ENCODE measurements at regions not wholly inside any gene's neighbourhood (a gene's known extent, or its start where the extent isn't known, plus 50 kb on each side); places are given as distances from the start of the nearest gene placed in this dataset.
"Not testable (repeated sequence)": the region's sequence is repeated elsewhere in the genome, so short reads cannot be mapped to it uniquely, and the experiment has no call there.

DNA sequence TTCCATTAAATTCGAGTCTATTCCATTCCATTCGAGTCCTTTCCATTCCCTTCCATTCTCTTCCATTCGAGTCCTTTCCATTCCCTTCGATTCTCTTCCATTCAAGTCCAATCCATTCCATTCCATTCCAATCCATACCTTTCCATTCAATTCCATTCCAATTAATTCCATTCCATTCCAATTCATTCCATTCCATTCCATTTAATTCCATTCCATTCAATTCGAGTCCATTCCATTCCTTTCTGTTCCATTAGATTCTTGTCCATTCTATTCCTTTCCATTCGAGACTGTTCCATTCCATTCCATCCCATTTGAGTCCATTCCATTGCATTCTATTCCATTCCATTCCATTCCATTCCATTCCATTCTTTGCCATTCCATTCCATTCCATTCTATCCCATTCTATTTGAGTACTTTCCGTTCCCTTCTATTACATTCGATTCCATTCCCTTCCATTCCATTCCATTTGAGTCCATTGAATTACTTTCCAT, 1130.0 kb downstream of the RPIA start:
- no peaks in the 10 kb centered on the region for H3K4me1 ChIP-seq (ENCODE audit: insufficient read depth, low read length)
- no peaks in the 10 kb centered on the region for H3K36me3 ChIP-seq (ENCODE audit: insufficient read depth, low read length)
- H3K9me3 ChIP-seq (ENCODE audit: control insufficient read depth, insufficient read depth, low read length), result peaks cover 28% of the 10 kb centered on the region
- H3K9ac ChIP-seq (ENCODE audit: low read depth, low read length), result no peak overlapping the region

DNA sequence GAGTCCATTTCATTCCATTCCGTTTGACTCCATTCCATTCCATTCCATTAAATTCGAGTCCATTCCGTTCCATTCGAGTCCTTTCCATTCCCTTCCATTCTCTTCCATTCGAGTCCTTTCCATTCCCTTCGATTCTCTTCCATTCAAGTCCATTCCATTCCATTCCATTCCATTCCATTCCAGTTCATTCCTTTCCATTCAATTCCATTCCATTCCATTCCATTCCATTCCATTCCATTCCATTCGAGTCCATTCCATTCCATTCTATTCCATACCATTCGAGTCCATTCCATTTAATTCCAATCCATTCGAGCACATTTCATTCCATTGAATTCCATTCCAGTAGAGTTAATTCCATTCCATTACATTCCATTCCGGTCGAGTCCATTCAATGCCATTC, 1130.9 kb downstream of the RPIA start:
- H3K36me3 ChIP-seq (ENCODE audit: insufficient read depth, low read length); H3K9ac ChIP-seq (ENCODE audit: low read depth, low read length): not testable (repeated sequence)
- H3K9me3 ChIP-seq (ENCODE audit: control insufficient read depth, insufficient read depth, low read length), result peaks cover 32% of the 10 kb centered on the region

DNA sequence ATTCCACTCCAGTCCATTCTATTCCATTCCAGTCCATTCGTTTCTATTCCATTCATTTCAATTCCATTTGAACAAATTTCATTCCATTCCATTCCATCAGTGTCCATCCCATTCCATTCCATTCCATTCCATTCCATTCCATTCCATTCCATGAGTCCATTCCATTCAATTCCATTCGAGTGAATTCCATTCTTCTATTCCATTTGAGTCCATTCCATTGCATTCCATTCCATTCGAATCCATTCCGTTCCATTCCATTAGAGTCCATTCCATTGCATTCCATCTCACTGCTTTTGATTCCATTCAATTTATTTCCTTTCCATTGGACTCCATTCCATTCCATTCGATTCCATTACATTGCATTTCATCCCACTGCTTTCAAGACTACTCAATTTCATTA, 1132.1 kb downstream of the RPIA start:
- H3K9me3 ChIP-seq (ENCODE audit: control insufficient read depth, insufficient read depth, low read length), result peaks cover 28% of the 10 kb centered on the region
- H3K4me1 ChIP-seq (ENCODE audit: insufficient read depth, low read length), result no peaks in the 10 kb centered on the region
- no peaks in the 10 kb centered on the region for H3K36me3 ChIP-seq (ENCODE audit: insufficient read depth, low read length)
- H3K9ac ChIP-seq (ENCODE audit: low read depth, low read length), result no peak overlapping the region

More for the DNA sequence above, 1130.9 kb downstream of the RPIA start:
- H3K4me1 ChIP-seq (ENCODE audit: insufficient read depth, low read length), result not testable (repeated sequence)

DNA sequence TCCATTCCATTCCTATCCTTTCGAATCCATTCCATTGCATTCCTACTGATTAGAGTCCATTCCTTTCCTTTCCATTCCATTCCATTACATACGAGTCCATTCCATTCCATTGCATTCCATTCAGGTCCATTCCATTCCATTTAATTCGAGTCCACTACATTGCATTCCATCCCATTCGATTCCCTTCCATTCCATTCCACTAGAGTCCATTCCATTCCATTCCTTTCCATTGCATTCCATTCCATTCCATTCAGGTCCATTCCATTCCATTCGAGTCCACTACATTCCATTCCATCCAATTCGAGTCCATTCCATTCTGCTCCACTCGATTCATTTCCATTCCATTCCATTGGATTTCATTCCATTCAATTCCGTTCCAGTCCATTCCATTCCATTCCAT, 1133.6 kb downstream of the RPIA start:
- Histone ChIP-seq H3K9me3 (ENCODE audit: control insufficient read depth, insufficient read depth, low read length) (peaks cover 26% of the 10 kb centered on the region), H3K9ac (ENCODE audit: low read depth, low read length) (no peak overlapping the region), H3K4me1 (ENCODE audit: insufficient read depth, low read length) (no peaks in the 10 kb centered on the region), H3K36me3 (ENCODE audit: insufficient read depth, low read length) (no peaks in the 10 kb centered on the region)

DNA sequence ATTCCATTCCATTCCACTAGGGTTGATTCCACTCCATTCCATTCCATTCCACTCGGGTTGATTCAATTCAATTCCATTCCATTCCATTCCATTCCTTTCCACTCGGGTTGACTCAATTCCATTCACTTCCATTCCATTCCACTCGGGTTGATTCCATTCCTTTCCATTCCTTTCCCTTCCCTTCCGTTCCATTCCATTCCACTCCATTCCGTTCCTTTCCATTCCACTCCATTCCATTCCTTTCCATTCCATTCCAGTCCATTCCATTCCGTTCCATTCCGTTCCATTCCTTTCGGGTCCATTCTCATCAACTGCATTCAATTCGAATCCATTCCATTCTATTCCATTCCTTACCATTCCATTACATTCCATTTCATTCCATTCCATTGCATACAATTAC, 1135.3 kb downstream of the RPIA start:
- H3K9ac ChIP-seq (ENCODE audit: low read depth, low read length); H3K4me1 ChIP-seq (ENCODE audit: insufficient read depth, low read length); H3K36me3 ChIP-seq (ENCODE audit: insufficient read depth, low read length): not testable (repeated sequence)
- H3K9me3 ChIP-seq (ENCODE audit: control insufficient read depth, insufficient read depth, low read length), result peaks cover 21% of the 10 kb centered on the region

DNA sequence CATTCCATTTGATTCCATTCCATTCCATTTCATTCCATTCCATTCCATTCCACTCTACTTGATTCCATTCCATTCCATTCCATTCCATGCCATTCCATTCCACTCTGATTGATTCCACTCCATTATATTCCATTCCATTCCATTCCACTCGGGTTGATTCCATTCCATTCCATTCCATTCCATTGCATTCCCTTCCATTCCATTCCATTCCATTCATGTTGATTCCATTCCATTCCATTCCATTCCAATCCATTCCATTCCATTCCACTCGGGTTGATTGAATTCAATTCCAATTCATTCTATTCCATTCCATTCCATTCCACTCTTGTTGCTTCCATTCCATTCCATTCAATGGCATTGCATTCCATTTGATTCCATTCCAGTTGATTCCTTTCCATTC, 1136.4 kb downstream of the RPIA start:
- H3K9ac ChIP-seq (ENCODE audit: low read depth, low read length); H3K4me1 ChIP-seq (ENCODE audit: insufficient read depth, low read length); H3K36me3 ChIP-seq (ENCODE audit: insufficient read depth, low read length): not testable (repeated sequence)
- peaks cover 13% of the 10 kb centered on the region for H3K9me3 ChIP-seq (ENCODE audit: control insufficient read depth, insufficient read depth, low read length)

DNA sequence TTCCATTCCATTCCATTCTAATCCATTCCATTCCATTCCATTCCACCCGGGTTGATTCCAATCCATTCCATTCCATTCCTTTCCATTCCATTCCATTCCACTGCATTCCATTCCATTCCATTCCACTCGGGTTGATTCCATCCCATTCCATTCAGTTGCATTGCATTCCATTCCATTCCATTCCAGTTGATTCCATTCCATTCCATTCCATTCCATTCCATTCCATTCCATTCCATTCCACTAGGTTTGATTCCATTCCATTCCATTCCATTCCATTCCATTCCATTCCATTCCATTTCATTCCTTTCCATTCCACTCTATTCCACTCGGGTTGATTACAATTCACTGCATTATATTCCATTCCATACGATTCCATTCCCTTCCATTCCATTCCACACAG, 1136.9 kb downstream of the RPIA start:
- H3K4me1 ChIP-seq (ENCODE audit: insufficient read depth, low read length); H3K9ac ChIP-seq (ENCODE audit: low read depth, low read length); H3K36me3 ChIP-seq (ENCODE audit: insufficient read depth, low read length): not testable (repeated sequence)
- peaks cover 13% of the 10 kb centered on the region; the same call in 1 of the 2 replicates for H3K9me3 ChIP-seq (ENCODE audit: control insufficient read depth, insufficient read depth, low read length)

DNA sequence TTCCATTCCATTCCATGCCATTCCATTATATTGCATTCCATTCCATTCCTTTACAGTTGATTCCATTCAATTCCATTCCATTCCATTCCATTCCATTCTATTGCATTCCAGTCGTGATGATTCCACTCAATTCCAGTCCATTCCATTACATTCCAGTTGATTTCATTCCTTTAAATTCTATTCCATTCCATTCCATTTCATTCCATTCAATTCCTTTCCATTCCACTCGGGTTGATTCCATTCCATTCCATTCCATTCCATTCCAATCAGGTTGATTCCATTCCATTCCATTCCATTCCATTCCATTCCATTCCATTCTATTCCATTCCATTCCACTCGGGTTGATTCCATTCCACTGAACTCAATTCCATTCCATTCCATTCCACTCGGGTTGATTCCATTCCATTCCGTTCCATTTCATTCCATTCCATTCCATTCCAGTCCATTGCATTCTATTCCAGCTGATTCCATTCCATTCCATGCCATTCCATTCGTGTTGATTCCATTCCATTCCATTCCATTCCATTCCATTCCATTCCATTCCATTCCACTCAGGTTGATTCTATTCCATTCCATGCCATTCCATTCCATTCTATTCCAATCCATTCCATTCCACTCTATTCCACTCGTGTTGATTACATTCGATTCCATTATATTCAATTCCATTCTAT, 1137.6 kb downstream of the RPIA start:
- H3K9ac ChIP-seq (ENCODE audit: low read depth, low read length); H3K4me1 ChIP-seq (ENCODE audit: insufficient read depth, low read length); H3K36me3 ChIP-seq (ENCODE audit: insufficient read depth, low read length): not testable (repeated sequence)
- H3K9me3 ChIP-seq (ENCODE audit: control insufficient read depth, insufficient read depth, low read length), result peaks cover 13% of the 10 kb centered on the region; the same call in 1 of the 2 replicates

DNA sequence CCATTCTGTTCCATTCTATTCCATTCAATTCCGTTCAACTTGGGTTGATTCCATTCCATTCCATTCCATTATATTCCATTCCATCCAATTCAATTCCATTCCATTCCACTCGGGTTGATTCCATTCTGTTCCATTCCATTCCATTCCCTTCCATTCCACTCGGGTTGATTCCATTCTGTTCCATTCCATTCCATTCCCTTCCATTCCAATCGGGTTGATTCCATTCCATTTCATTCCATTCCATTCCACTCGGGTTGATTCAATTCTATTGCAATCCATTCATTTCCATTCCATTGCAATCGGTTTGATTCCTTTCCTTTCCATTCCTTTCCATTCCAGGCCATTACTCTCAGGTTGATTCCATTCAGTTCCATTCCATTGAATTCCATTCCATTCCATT, 1138.4 kb downstream of the RPIA start:
- Histone ChIP-seq H3K9me3 (ENCODE audit: control insufficient read depth, insufficient read depth, low read length) (peaks cover 17% of the 10 kb centered on the region; the same call in 1 of the 2 replicates), H3K36me3 (ENCODE audit: insufficient read depth, low read length) (no peaks in the 10 kb centered on the region), H3K9ac (ENCODE audit: low read depth, low read length) (no peak overlapping the region), H3K4me1 (ENCODE audit: insufficient read depth, low read length) (no peaks in the 10 kb centered on the region)

DNA sequence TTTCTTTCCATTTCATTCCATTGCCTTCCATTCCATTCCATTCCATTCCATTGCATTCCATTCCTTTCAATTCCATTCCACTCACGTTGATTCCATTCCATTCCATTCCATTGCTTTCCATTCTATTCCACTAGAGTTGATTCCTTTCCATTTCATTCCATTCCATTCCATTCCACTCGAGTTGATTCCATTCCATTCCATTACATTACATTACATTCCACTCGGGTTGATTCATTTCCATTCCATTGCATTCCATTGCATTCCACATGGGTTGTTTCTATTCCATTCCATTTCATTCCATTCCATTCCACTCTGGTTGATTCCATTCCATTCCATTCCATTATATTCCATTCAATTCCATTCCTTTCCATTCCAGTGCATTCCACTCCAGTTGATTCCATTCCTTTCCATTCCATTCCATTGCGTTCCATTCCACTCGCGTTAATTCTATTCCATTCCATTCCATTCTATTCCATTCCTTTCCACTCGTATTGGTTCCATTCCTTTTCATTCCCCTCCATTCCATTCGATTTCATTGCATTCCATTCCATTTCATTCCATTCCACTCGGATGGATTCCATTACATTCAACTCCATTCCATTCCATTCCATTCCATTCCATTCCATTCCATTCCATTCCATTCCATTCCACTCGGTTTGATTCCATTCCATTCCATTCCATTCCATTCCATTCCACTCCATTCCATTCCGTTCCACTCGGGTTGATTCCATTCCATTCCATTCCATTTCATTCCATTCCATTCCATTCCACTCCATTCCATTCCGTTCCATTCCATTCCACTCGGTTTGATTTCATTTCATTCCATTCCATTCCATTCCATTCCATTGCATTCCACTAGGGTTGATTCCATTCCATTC, 1139.1 kb downstream of the RPIA start:
- not testable (repeated sequence) for H3K36me3 ChIP-seq (ENCODE audit: insufficient read depth, low read length); H3K9ac ChIP-seq (ENCODE audit: low read depth, low read length); H3K4me1 ChIP-seq (ENCODE audit: insufficient read depth, low read length)
- H3K9me3 ChIP-seq (ENCODE audit: control insufficient read depth, insufficient read depth, low read length), result peaks cover 21% of the 10 kb centered on the region

DNA sequence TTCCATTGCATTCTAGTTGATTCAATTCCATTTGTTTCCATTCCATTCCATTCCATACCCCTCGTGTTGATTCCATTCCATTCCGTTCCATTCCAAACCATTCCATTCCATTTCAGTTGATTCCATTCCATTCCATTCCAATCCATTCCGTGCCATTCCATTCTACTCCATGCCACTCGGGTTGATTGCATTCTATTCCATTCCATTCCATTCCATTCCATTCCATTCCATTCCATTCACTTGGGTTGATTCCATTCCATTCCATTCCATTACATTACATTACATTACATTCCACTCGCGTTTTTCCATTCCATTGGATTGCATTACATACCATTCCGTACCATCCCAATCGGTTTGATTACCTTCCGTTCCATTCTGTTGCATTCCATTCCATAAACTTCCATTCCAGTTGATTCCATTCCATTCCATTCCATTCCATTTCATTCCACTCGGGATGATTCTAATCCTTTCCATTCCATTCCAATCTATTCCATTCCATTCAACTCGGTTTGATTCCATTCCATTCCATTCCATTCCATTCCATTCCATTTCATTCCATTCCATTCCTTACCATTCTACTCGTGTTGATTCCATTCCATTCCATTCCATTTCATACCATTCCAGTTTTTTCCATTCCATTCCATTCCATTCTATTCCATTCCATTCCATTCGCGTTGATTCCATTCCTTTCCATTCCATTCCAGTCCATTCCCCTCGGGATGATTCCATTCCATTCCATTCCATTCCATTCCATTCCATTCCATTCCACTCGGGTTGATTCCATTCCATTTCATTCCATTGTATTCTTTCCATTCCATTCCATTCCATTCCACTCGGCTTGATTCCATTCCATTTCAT, 1140.4 kb downstream of the RPIA start:
- Histone ChIP-seq H3K9me3 (ENCODE audit: control insufficient read depth, insufficient read depth, low read length) (peaks cover 24% of the 10 kb centered on the region), H3K4me1 (ENCODE audit: insufficient read depth, low read length) (no peaks in the 10 kb centered on the region), H3K36me3 (ENCODE audit: insufficient read depth, low read length) (no peaks in the 10 kb centered on the region), H3K9ac (ENCODE audit: low read depth, low read length) (no peak overlapping the region)

DNA sequence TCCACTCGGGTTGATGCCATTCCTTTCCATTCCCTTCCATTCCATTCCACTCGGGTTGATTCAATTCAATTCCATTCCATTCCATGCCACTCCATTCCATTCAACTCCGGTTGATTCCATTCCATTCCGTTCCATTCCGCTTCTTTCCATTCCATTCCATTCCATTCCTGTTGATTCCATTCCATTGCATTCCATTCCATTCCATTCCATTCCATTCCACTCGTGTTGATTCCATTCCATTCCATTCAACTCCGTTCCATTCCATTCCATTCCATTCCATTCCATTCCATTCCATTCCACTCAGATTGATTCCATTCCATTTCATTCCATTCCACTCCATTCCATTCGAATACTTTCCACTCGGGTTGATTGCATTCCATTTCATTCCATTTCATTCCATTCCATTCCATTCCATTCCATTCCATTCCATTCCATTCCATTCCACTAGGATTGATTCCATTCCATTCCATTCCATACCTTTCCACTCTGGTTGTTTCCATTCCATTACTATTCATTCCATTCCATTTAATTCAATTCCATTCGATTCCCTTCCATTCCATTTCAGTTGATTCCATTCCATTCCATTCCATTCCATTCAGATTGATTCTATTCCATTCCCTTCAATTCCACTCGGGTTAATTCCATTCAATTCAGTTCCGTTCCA, 1141.8 kb downstream of the RPIA start:
- no peaks in the 10 kb centered on the region for H3K36me3 ChIP-seq (ENCODE audit: insufficient read depth, low read length)
- no peak overlapping the region for H3K9ac ChIP-seq (ENCODE audit: low read depth, low read length)
- peaks cover 32% of the 10 kb centered on the region for H3K9me3 ChIP-seq (ENCODE audit: control insufficient read depth, insufficient read depth, low read length)
- H3K4me1 ChIP-seq (ENCODE audit: insufficient read depth, low read length), result no peaks in the 10 kb centered on the region

DNA sequence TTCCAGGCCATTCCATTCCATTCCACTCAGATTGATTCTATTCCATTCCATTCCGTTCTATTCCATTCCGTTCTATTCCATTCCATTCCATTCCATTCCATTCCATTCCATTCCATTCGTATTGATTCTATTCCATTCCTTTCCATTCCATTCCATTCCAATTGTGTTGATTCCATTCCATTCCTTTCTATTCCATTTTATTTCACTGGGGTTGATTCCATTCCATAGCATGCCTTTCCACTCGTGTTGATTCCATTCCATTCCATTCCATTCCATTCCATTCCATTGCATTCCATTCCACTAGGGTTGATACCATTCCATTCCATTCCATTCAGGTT, 1142.3 kb downstream of the RPIA start:
- Histone ChIP-seq H3K9ac (ENCODE audit: low read depth, low read length) (no peak overlapping the region), H3K4me1 (ENCODE audit: insufficient read depth, low read length) (no peaks in the 10 kb centered on the region), H3K36me3 (ENCODE audit: insufficient read depth, low read length) (no peaks in the 10 kb centered on the region), H3K9me3 (ENCODE audit: control insufficient read depth, insufficient read depth, low read length) (peaks cover 34% of the 10 kb centered on the region)

DNA sequence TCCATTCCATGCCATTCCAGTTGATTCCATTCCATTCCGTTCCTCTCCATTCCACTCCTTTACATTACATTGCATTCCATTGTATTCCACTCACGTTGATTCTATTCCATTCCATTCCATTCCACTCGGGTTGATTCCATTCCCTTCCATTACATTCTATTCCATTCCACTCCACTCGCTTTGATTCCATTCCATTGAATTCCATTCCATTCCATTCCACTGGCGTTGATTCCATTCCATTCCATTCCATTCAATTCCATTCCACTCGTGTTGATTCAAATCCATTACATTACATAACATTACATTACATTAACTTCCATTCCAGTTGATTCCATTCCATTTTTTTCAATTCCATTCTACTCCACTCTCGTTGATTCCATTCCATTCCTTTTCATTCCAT, 1142.8 kb downstream of the RPIA start:
- peaks cover 34% of the 10 kb centered on the region for H3K9me3 ChIP-seq (ENCODE audit: control insufficient read depth, insufficient read depth, low read length)
- H3K4me1 ChIP-seq (ENCODE audit: insufficient read depth, low read length), result no peaks in the 10 kb centered on the region
- no peaks in the 10 kb centered on the region for H3K36me3 ChIP-seq (ENCODE audit: insufficient read depth, low read length)
- no peak overlapping the region for H3K9ac ChIP-seq (ENCODE audit: low read depth, low read length)
